Smooth muscle cell (in vitro differentiated cells): ENCODE measurements at regions not wholly inside any gene's neighbourhood (a gene's known extent, or its start where the extent isn't known, plus 50 kb on each side); places are given as distances from the start of the nearest gene placed in this dataset.

Experiments
- DNase-seq: peaks from one replicate; lab custom pipeline; 2025; ENCODE audit not compliant: unreplicated experiment; lab: John Stamatoyannopoulos, UW
- H2AFZ ChIP-seq: fragments of 200-600 bp; sonication (generic); 2 replicates; pipeline ENCODE4 v1.6.0; 2016; ENCODE audit warnings: antibody characterized with exemption, low read depth, mild to moderate bottlenecking
- H3F3A ChIP-seq: fragments of 200-600 bp; sonication (generic); 2 replicates; pipeline ENCODE4 v1.6.0; 2017; ENCODE audit warnings: antibody characterized with exemption, low read depth
- H3K27ac ChIP-seq: fragments of 200-600 bp; sonication (generic); 2 replicates; pipeline ENCODE4 v1.5.1; 2016; ENCODE audit warnings: low read depth, mild to moderate bottlenecking
- H3K27me3 ChIP-seq: fragments of 200-600 bp; sonication (generic); 2 replicates; pipeline ENCODE4 v1.6.1; 2016; ENCODE audit warnings: low read depth, mild to moderate bottlenecking
- H3K36me3 ChIP-seq: fragments of 200-600 bp; sonication (generic); 2 replicates; pipeline ENCODE4 v1.5.1; 2016; ENCODE audit warnings: low read depth
- H3K4me1 ChIP-seq: fragments of 200-600 bp; sonication (generic); 2 replicates; pipeline ENCODE4 v1.5.1; 2016; ENCODE audit warnings: low read depth
- H3K4me2 ChIP-seq: fragments of 200-600 bp; sonication (generic); 2 replicates; pipeline ENCODE4 v1.6.0; 2016; ENCODE audit warnings: mild to moderate bottlenecking
- H3K4me3 ChIP-seq: fragments of 200-600 bp; sonication (generic); 2 replicates; pipeline ENCODE4 v1.5.1; 2016; ENCODE audit warnings: mild to moderate bottlenecking
- H3K79me2 ChIP-seq: fragments of 200-600 bp; sonication (generic); 2 replicates; pipeline ENCODE4 v1.6.0; 2016; ENCODE audit warnings: low read depth, mild to moderate bottlenecking
- H3K9ac ChIP-seq: fragments of 200-600 bp; sonication (generic); 2 replicates; pipeline ENCODE4 v1.6.0; 2016; ENCODE audit warnings: low read depth
- H3K9me3 ChIP-seq: fragments of 200-600 bp; sonication (generic); replicated peaks from 2 replicates; pipeline ENCODE4 v1.5.1; 2016; ENCODE audit warnings: low read depth
- H4K20me1 ChIP-seq: fragments of 200-600 bp; sonication (generic); 2 replicates; pipeline ENCODE4 v1.6.0; 2016; ENCODE audit warnings: low read depth
- WGBS: methylation state at CpG from one replicate; pipeline ENCODE4 v1.1.7; 2016; ENCODE audit warnings: low lambda C conversion rate; 5-methylcytosine and 5-hydroxymethylcytosine counted together
- TF ChIP-seq, protein P1 (sequence below): fragments of 200-600 bp; sonication (generic); IDR thresholded peaks from 2 replicates; pipeline ENCODE4 v1.5.1; 2017; ENCODE audit warnings: borderline replicate concordance, mild to moderate bottlenecking, antibody characterized with exemption; ENCODE audit not compliant: insufficient read depth, poor library complexity, severe bottlenecking

DNA sequence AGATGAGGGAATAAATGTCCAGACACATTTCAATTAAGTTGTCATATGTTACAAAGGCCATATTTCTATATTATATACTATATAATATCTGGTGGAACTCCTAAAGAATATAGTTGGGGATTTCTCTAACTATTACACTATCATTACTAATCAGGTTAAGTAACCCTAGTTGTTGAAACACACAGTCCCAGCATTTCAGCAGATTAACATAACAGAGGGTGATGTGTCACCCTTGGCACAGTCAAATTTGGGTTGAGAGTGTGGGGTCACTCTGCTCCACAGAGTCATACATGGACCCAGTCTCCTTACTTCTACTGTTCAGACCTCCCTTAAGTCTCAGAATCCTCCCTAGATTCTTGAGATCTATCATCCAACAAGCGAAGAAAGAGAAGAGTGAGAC, 496.4 kb upstream of the MDFIC2 start:
- 88% methylated on average over 1 of the region's 1 CpG for WGBS
- Histone ChIP-seq H4K20me1 (no peaks in the 10 kb centered on the region), H3K27me3 (no peaks in the 10 kb centered on the region), H3K79me2 (no peaks in the 10 kb centered on the region), H3K9me3 (no peaks in the 10 kb centered on the region), H3K36me3 (no peaks in the 10 kb centered on the region), H3K4me1 (no peaks in the 10 kb centered on the region), H2AFZ (no peak overlapping the region), H3K4me2 (no peak overlapping the region), H3K4me3 (no peak overlapping the region), H3K9ac (no peak overlapping the region), H3K27ac (no peak overlapping the region), H3F3A (no peaks in the 10 kb centered on the region)
- no peak for DNase-seq
- TF ChIP-seq, protein P1, sequence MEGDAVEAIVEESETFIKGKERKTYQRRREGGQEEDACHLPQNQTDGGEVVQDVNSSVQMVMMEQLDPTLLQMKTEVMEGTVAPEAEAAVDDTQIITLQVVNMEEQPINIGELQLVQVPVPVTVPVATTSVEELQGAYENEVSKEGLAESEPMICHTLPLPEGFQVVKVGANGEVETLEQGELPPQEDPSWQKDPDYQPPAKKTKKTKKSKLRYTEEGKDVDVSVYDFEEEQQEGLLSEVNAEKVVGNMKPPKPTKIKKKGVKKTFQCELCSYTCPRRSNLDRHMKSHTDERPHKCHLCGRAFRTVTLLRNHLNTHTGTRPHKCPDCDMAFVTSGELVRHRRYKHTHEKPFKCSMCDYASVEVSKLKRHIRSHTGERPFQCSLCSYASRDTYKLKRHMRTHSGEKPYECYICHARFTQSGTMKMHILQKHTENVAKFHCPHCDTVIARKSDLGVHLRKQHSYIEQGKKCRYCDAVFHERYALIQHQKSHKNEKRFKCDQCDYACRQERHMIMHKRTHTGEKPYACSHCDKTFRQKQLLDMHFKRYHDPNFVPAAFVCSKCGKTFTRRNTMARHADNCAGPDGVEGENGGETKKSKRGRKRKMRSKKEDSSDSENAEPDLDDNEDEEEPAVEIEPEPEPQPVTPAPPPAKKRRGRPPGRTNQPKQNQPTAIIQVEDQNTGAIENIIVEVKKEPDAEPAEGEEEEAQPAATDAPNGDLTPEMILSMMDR = no peak

DNA sequence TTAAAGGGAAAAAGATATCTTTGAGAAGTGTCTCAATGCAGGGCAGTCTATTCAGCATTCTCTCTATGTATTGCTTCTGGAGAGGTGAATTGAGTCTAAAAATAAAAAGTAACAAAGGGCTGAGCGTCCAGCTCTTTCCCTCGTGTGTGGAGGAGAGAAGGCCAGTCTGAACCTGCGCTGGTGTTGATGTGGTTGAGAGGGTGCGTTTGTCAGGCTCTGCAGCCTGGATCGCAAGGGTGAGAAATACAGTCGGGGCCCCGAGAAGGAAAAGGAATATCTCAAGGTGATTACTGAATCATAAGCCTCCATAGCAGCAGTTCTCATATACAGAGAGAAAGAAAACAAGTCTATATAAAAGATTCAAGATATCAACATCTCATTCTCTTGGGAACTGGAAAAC, 494.1 kb upstream of the MDFIC2 start:
- Histone ChIP-seq H2AFZ (no peak overlapping the region), H3K79me2 (no peaks in the 10 kb centered on the region), H3K27ac (no peak overlapping the region), H3K4me1 (no peaks in the 10 kb centered on the region), H3F3A (no peaks in the 10 kb centered on the region), H3K9me3 (no peaks in the 10 kb centered on the region), H3K27me3 (no peaks in the 10 kb centered on the region), H3K4me3 (no peak overlapping the region), H3K4me2 (no peak overlapping the region), H4K20me1 (no peaks in the 10 kb centered on the region), H3K36me3 (no peaks in the 10 kb centered on the region), H3K9ac (no peak overlapping the region)
- WGBS = 88% methylated on average over 7 of the region's 7 CpGs
- TF ChIP-seq, protein P1 = no peak
- DNase-seq = no peak

DNA sequence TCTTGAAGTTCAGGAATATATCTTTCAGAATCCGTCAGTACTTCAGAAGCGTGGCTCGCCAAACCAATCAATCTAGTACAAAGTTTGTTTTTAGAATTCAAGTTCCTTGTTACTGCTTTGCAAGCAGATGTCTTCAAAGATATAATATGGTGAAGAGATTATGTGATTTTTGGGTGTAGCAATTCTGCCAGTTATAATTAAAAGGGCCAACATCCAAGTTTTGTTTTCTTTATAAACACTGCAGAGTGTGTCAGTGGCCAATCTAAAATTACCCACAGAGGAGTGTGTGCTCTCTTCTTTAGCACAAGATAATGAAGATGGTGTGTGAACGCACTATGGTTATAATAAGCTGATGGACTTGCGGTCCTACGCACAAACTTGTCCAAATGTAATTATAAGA, 493.6 kb upstream of the MDFIC2 start:
- Histone ChIP-seq H3K27ac (no peak overlapping the region), H3K79me2 (no peaks in the 10 kb centered on the region), H3K4me3 (no peak overlapping the region), H3K4me2 (no peak overlapping the region), H3F3A (no peaks in the 10 kb centered on the region), H3K4me1 (no peaks in the 10 kb centered on the region), H2AFZ (no peak overlapping the region), H3K36me3 (no peaks in the 10 kb centered on the region), H3K9ac (no peak overlapping the region), H4K20me1 (no peaks in the 10 kb centered on the region), H3K9me3 (no peaks in the 10 kb centered on the region), H3K27me3 (no peaks in the 10 kb centered on the region)
- TF ChIP-seq, protein P1 = no peak
- WGBS = 90% methylated on average over 6 of the region's 6 CpGs
- DNase-seq = no peak

DNA sequence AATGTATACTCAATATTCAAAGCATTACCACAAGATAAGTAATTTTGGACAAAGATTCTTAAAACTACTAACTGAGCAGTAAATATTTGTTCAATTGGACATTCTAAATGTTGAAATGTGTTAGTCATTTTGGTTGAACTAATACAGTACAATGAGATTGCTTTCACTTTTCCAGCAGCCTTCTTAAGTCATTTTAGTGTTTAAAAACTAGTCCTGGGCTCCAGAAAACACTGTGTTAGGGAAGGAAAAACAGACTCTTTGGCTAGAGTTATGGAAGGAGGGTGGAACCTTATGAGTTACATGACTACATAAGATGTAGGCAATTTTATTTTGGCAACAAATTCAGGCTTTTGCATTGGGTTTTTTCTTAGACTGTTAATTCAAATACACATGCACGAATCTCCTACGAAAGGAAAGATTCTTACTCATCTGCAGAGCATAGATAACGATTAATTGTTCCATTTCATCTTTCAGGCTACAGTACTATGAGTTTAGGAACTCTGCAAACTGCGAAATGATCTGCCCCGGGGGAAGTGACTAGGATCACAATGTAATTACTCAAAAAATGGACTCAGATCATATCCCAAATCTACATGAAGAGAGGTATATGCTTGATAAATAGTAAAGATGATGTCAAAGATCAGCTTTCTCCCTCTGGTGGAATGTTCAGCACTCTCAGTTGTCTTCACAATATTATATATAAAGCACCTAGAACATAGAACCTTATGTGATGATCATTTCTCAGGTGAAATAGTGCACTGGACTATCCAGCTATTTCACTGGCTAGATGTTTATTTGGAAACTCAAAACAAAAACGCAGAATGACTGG, 492.8 kb upstream of the MDFIC2 start:
- no peaks in the 10 kb centered on the region for H3K4me1 ChIP-seq
- no peaks in the 10 kb centered on the region for H3K27me3 ChIP-seq
- TF ChIP-seq, protein P1 = no peak
- no peaks in the 10 kb centered on the region for H3K79me2 ChIP-seq
- H3K4me3 ChIP-seq = no peak overlapping the region
- no peaks in the 10 kb centered on the region for H3K9me3 ChIP-seq
- peak overlapping the region; percentile 61 for H2AFZ ChIP-seq
- WGBS = 84% methylated on average over 6 of the region's 6 CpGs
- H4K20me1 ChIP-seq = no peaks in the 10 kb centered on the region
- no peak overlapping the region for H3K27ac ChIP-seq
- no peaks in the 10 kb centered on the region for H3K36me3 ChIP-seq
- no peaks in the 10 kb centered on the region for H3F3A ChIP-seq
- no peak overlapping the region for H3K4me2 ChIP-seq
- no peak overlapping the region for H3K9ac ChIP-seq
- no peak for DNase-seq
